Gastrocnemius medialis (tissue), 4 donors: ENCODE measurements at regions not wholly inside any gene's neighbourhood (a gene's known extent, or its start where the extent isn't known, plus 50 kb on each side); places are given as distances from the start of the nearest gene placed in this dataset.

ENCODE experiments used
- ATAC-seq, 2 donors: fragments of 150-250 bp; one replicate each; pipeline ENCODE4 v1.9.1; 2016
- DNase-seq, 2 donors: peaks; one replicate each; pipeline ENCODE4 v3.0.0-alpha.2; 2019
- H3K27ac ChIP-seq, 4 donors: fragments of 200-600 bp; sonication (generic); 1 replicate in 1 of 4; 2 replicates in 3 of 4; pipeline ENCODE4 v1.5.1; 2016 to 2018; ENCODE audit warnings: mild to moderate bottlenecking in 2 of 4, moderate library complexity in 1 of 4
- H3K27me3 ChIP-seq, 3 donors: fragments of 200-600 bp; sonication (generic) in 2 of 3; 1 replicate in 1 of 3; 2 replicates in 2 of 3; pipeline versions ENCODE4 v1.5.1 to v1.6.0; 2016 to 2019; ENCODE audit warnings: mild to moderate bottlenecking in 1 of 3, moderate library complexity in 1 of 3
- H3K36me3 ChIP-seq, 2 donors: fragments of 200-600 bp; sonication (generic) in 1 of 2; one replicate each; pipeline ENCODE4 v1.5.1; 2017 to 2018
- H3K4me1 ChIP-seq, 2 donors: fragments of 200-600 bp; sonication (generic) in 1 of 2; one replicate each; pipeline ENCODE4 v1.5.1; 2016 to 2017; ENCODE audit warnings: mild to moderate bottlenecking in 2 of 2
- H3K4me3 ChIP-seq, 4 donors: fragments of 200-600 bp; sonication (generic) in 3 of 4; 1 replicate in 1 of 4; 2 replicates in 3 of 4; pipeline ENCODE4 v1.5.1; 2016 to 2019; ENCODE audit warnings: mild to moderate bottlenecking in 2 of 4
- H3K9me3 ChIP-seq, 3 donors: fragments of 200-600 bp; sonication (generic) in 2 of 3; 1 replicate in 1 of 3; 2 replicates in 2 of 3; pipeline ENCODE4 v1.5.1; 2016 to 2019
- POLR2A ChIP-seq, 2 donors: fragments of 450-650 bp; IDR thresholded peaks; one replicate each; pipeline ENCODE4 v1.6.1; 2017; ENCODE audit warnings: antibody characterized with exemption in 2 of 2, mild to moderate bottlenecking in 2 of 2, moderate library complexity in 2 of 2
- in situ Hi-C, 4 donors: fragments of 200-750 bp; cut with MboI; loops; one replicate each; pipeline versions ENCODE4 v1.15.0 to v1.8.0; 2017; ENCODE audit warnings: low sequenced_read_pairs in 4 of 4
- intact Hi-C: fragments of 100-400 bp; cut with DNase I; formaldehyde crosslinking; loops from one replicate; pipeline ENCODE4 v1.15.1; 2023; ENCODE audit warnings: low total_unique reads
- TF ChIP-seq, protein P1 (sequence below), 5 experiments: fragments of 450-650 bp in 3 of 5; fragments of 200-600 bp in 2 of 5; sonication (generic) in 2 of 5; IDR thresholded peaks in 4 of 5; conservative IDR thresholded peaks in 1 of 5; 1 replicate in 4 of 5; 2 replicates in 1 of 5; pipeline ENCODE4 v1.5.1; 2016 to 2019; ENCODE audit warnings: antibody characterized with exemption in 5 of 5, mild to moderate bottlenecking in 3 of 5, moderate library complexity in 3 of 5

DNA sequence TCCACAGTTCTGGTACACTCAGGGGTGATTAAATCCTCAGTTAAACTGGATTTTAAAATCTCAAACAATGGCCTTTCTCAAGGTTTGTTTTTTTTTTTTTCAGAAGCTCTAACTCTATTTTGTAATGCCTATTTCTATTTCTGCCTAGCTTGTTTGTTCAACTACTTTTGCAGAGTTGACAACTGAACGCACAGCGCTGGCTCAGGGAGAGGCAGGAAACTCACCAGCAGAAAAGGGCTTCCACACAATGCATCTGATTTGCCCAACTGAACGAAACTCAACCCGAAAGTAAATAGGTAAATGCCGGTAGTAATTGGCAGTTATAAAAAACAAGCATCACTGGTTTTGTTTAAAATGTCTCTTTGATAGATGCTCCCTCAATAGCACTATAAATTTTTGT is 52.7 kb upstream of the CNEP1R1 start:
- TF ChIP-seq POLR2A (IDR thresholded peaks at IDR 0.05), result no peak
- TF ChIP-seq, protein P1, sequence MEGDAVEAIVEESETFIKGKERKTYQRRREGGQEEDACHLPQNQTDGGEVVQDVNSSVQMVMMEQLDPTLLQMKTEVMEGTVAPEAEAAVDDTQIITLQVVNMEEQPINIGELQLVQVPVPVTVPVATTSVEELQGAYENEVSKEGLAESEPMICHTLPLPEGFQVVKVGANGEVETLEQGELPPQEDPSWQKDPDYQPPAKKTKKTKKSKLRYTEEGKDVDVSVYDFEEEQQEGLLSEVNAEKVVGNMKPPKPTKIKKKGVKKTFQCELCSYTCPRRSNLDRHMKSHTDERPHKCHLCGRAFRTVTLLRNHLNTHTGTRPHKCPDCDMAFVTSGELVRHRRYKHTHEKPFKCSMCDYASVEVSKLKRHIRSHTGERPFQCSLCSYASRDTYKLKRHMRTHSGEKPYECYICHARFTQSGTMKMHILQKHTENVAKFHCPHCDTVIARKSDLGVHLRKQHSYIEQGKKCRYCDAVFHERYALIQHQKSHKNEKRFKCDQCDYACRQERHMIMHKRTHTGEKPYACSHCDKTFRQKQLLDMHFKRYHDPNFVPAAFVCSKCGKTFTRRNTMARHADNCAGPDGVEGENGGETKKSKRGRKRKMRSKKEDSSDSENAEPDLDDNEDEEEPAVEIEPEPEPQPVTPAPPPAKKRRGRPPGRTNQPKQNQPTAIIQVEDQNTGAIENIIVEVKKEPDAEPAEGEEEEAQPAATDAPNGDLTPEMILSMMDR (IDR thresholded peaks at IDR 0.05 in 4 of 5, conservative IDR thresholded peaks at IDR 0.05 in 1 of 5), result no peak
- DNase-seq (no peak), ATAC-seq (no peak)
- H3K4me1 ChIP-seq, result no peaks in the 10 kb centered on the region
- in situ Hi-C loops (no loop called here), intact Hi-C loops (no loop called here)
- no peaks in the 10 kb centered on the region for H3K9me3 ChIP-seq
- H3K4me3 ChIP-seq, result no peak overlapping the region
- H3K36me3 ChIP-seq, result no peaks in the 10 kb centered on the region
- peaks cover 0 to 7% (median 7%) of the 10 kb centered on the region in 3 donors for H3K27me3 ChIP-seq
- no peak overlapping the region for H3K27ac ChIP-seq

DNA sequence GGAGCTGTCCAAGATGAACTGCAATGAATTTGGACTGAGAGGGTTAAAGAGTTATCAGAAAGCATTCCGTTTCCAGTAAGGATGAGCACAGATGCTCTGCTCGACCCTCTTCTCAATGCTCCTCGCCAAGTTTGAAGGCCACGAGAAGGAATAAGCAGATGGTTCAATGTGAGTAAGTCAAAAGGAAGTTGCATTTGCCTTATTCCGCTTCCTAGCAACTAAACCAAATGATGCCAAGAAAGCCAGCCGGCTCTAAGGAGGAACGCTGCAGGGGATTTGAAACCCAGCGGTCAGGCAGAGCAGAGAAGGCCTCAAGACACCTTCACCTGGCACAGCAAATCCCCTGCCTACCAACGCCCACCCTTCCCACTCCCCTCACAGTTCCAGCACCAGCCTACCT is 52.1 kb upstream of the CNEP1R1 start:
- peaks cover 0 to 7% (median 5%) of the 10 kb centered on the region in 3 donors for H3K27me3 ChIP-seq
- H3K4me1 ChIP-seq, result no peaks in the 10 kb centered on the region
- H3K36me3 ChIP-seq, result no peaks in the 10 kb centered on the region
- H3K9me3 ChIP-seq, result no peaks in the 10 kb centered on the region
- no peak for DNase-seq
- in situ Hi-C loops, result no loop called here
- H3K27ac ChIP-seq, result no peak overlapping the region
- intact Hi-C loops, result no loop called here
- ATAC-seq, result no peak
- TF ChIP-seq POLR2A (IDR thresholded peaks at IDR 0.05), result no peak
- TF ChIP-seq, protein P1 (IDR thresholded peaks at IDR 0.05 in 4 of 5, conservative IDR thresholded peaks at IDR 0.05 in 1 of 5), result no peak
- no peak overlapping the region for H3K4me3 ChIP-seq
